ENCODE measurements at regions not wholly inside any gene's neighbourhood (a gene's known extent, or its start where the extent isn't known, plus 50 kb on each side); places are given as distances from the start of the nearest gene placed in this dataset.

DNA sequence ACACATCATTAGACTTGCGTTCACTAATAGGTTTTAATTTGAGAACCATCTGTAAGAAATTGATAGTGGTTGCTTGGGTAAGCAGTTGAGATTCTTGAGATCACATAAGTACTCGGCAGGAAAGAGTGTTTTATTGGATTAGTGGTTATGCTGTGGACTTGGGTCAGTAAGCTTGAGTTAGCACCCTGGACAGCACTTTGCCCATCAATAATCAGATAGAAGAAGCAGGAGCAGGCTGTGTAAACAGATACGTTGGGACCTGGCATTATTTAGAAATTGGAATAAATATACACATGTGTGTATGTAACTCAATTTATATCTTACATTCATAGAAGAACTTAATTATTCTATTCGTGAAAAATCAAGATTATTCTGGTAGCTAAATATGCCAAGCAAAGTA, 357.5 kb upstream of the SMIM31 start:
- WGBS (ENCODE audit: extremely low coverage, insufficient read length, low lambda C conversion rate): no CpG with 5 or more reads among the region's 4 CpGs
- H3K36me3 Mint-ChIP-seq (ENCODE audit: insufficient read depth in 1 of 3, low read depth in 3 of 3): no peaks in the 10 kb centered on the region
- no peaks in the 10 kb centered on the region for H3K4me1 Mint-ChIP-seq
- Histone ChIP-seq H3T11ph (ENCODE audit: low read length) (no peak overlapping the region), H3K4me2 (ENCODE audit: insufficient read depth, insufficient read length, low read length) (no peak overlapping the region), H3K9me3 (ENCODE audit: control insufficient read depth, low read depth, low read length) (no peaks in the 10 kb centered on the region), H3K4ac (ENCODE audit: low read depth, low read length) (no peak overlapping the region), H2BK5ac (ENCODE audit: insufficient read length, low read length) (no peak overlapping the region), H3K23me2 (ENCODE audit: insufficient read length, low read depth, low read length, poor library complexity, severe bottlenecking) (no peaks in the 10 kb centered on the region), H2BK20ac (ENCODE audit: low read depth, low read length, poor library complexity, severe bottlenecking) (no peak overlapping the region), H3K27me3 (ENCODE audit: insufficient read depth, low read length) (no peaks in the 10 kb centered on the region), H2AK5ac (ENCODE audit: insufficient read length, low read length) (no peak overlapping the region), H3K56ac (ENCODE audit: insufficient read length, low read depth, low read length) (no peak overlapping the region), H3K79me2 (ENCODE audit: insufficient read depth, low read length) (no peaks in the 10 kb centered on the region), H4K8ac (replicated peaks; ENCODE audit: insufficient read length, low read depth, low read length) (no peak overlapping the region), H3K4me1 (ENCODE audit: insufficient read depth, low read length) (no peaks in the 10 kb centered on the region), H3K9ac (ENCODE audit: extremely low read depth, insufficient read length, low read length) (no peak overlapping the region), H2BK15ac (ENCODE audit: low read depth, low read length) (no peak overlapping the region), H4K20me1 (ENCODE audit: control insufficient read depth, insufficient read depth, insufficient read length) (no peaks in the 10 kb centered on the region), H3K79me1 (ENCODE audit: insufficient read depth, low read depth, low read length, poor library complexity, severe bottlenecking) (no peaks in the 10 kb centered on the region), H2AFZ (ENCODE audit: low read length) (no peak overlapping the region), H4K5ac (ENCODE audit: insufficient read length, low read depth, low read length) (no peak overlapping the region), H3K14ac (ENCODE audit: insufficient read depth, low read length) (no peak overlapping the region), H2BK120ac (ENCODE audit: low read depth, low read length, poor library complexity, severe bottlenecking) (no peak overlapping the region), H3K18ac (ENCODE audit: insufficient read length, low read depth, low read length) (no peak overlapping the region), H3K23ac (ENCODE audit: insufficient read length, low read depth, low read length) (no peak overlapping the region), H3K27ac (ENCODE audit: insufficient read length, low read depth, low read length) (no peak overlapping the region), H4K91ac (ENCODE audit: insufficient read length, low read depth, low read length) (no peak overlapping the region), H2BK12ac (ENCODE audit: insufficient read length, low read depth, low read length) (no peak overlapping the region)
- TF ChIP-seq, protein P1, sequence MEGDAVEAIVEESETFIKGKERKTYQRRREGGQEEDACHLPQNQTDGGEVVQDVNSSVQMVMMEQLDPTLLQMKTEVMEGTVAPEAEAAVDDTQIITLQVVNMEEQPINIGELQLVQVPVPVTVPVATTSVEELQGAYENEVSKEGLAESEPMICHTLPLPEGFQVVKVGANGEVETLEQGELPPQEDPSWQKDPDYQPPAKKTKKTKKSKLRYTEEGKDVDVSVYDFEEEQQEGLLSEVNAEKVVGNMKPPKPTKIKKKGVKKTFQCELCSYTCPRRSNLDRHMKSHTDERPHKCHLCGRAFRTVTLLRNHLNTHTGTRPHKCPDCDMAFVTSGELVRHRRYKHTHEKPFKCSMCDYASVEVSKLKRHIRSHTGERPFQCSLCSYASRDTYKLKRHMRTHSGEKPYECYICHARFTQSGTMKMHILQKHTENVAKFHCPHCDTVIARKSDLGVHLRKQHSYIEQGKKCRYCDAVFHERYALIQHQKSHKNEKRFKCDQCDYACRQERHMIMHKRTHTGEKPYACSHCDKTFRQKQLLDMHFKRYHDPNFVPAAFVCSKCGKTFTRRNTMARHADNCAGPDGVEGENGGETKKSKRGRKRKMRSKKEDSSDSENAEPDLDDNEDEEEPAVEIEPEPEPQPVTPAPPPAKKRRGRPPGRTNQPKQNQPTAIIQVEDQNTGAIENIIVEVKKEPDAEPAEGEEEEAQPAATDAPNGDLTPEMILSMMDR (conservative IDR thresholded peaks at IDR 0.05): no peak
- H3K9me3 Mint-ChIP-seq: no peaks in the 10 kb centered on the region; a peak in 1 of 5 replicates
- no peak for DNase-seq
- no peaks in the 10 kb centered on the region; the same call in none of the 2 replicates for H3K27me3 Mint-ChIP-seq (ENCODE audit: low read depth)
- H3K4me3 Mint-ChIP-seq: no peak overlapping the region
- no peak overlapping the region for H3K27ac Mint-ChIP-seq
